ENCODE measurements at regions not wholly inside any gene's neighbourhood (a gene's known extent, or its start where the extent isn't known, plus 50 kb on each side); places are given as distances from the start of the nearest gene placed in this dataset.
"Not testable (repeated sequence)": the region's sequence is repeated elsewhere in the genome, so short reads cannot be mapped to it uniquely, and the experiment has no call there.

GRCh38 chr9:28365020-28365640 lies 791.8 kb upstream of the C9orf72 start:
- peak; percentile 3 for DNase-seq

DNA sequence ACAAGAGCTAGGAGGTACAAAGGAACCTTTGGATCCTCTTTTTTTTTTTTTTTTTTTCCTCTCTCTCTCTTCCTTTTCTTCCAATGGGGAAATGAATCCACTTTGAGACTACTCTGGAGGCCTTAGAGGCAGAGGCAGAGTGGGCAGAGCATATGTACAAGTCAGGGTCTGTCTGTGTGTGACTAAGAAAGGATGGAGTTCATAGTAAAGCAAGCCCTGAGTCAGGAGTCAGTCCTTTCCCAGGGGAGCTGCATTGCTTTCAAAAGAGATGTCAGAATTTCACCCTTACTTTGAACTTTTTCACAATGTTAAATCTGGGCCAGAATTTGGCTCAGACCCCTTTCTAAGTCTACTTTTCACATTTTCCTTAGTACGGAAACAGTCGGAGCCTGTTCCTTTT lies 792.4 kb upstream of the C9orf72 start:
- DNase-seq = no peak

DNA sequence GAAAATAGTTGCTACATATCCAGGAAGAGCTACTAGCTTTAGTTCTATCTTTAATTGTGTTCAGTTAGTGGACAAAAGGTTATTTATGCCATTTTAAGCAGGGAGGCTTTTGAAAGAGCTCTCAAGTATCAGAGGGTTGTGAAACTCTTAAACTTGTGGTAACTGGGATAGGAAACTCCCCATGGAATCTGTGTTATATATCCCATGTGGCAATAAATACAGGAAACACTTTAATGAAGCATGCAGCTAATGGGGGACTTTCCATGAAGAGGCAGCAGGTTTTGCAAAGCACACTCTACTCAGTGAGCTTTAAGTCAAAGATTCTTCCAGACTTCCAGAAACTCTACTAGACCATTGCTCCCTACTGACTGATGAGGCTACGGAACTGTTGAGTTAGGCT lies 805.0 kb upstream of the C9orf72 start:
- no peak for DNase-seq

- no peak for DNase-seq
These were observed 805.8 kb upstream of the C9orf72 start for GRCh38 chr9:28379082-28379481.

DNA sequence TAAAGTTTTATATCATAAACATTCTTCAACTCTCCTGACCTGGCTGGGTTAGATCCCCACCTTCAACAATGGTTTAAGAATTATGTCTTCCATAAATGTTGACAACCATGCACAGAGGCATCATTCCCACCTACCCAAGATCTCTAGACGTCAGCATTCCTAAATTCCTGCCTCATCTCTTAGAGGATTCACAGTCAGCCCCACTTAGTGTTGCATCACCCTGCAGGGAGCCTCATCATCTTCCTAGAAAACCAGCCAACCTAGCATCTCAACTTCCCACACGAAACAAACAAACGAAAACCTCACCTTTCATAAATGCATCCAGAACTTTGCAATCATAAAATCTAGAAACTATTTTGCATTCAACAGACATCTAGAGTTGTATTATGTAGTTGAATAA lies 816.1 kb upstream of the C9orf72 start:
- DNase-seq = no peak

DNA sequence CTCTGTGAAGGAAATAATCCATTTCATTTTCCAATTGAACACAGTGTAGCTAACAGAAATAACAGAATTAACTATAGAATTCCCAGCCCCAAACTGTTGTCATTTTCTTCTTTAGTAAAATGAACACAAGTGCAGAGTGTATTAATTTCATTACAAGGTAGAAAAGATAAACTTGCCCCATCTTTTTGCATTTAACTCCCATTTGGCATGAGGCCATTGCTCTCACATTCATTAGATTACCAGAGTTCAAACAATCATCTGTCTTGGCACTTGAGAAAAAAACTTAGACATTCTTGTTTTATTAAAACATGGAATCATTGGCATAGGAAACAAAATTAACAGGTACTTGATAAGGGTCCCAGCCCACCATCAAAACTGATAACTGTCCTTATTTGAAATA lies 821.5 kb upstream of the C9orf72 start:
- no peak for DNase-seq

- DNase-seq = no peak
These were observed 822.8 kb upstream of the C9orf72 start for GRCh38 chr9:28396058-28396457.

GRCh38 chr9:28407351-28407750 lies 834.1 kb upstream of the C9orf72 start:
- no peak for DNase-seq

DNA sequence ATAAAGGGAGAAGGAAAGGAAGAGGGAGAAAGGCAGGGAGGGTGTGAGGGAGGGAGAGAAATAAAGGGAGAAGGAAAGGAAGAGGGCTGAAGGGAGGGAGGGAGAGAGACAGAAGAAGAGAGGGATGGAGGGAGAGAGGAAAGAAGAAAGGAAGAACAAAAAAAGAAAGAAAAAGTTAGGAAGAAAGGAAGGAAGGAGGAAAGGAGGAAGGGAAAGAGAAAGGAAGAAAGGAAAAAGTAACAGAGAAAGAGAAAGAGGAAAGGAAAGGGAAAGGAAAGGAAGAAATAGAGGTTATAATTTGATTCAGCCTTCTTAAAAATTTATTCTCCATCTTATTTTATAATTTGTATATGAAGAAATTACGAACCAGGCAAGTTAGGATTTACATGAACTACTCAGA lies 836.6 kb upstream of the C9orf72 start:
- no peak for DNase-seq

DNA sequence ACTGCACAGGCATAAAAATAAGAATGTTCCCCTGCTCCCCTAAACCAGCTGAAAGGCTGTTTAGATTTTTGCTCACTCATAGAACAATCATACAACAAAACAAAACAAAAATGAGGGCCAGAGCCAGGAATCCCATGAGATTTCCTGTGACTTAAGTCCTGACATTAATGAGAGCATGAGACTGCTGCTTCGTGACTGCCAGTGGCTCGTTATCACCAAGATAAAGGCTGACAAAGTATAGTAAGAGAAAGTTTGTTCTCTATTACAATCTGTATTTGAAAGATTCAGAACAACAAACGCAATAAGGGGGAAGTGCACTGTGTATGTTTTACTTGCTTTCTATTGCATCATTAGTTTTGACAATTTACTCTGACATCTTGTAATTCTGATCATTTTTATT lies 837.1 kb upstream of the C9orf72 start:
- DNase-seq = peak; percentile 93

GRCh38 chr9:28413471-28413870 lies 840.2 kb upstream of the C9orf72 start:
- DNase-seq = no peak

GRCh38 chr9:28423255-28423654 lies 850.0 kb upstream of the C9orf72 start:
- no peak for DNase-seq

DNA sequence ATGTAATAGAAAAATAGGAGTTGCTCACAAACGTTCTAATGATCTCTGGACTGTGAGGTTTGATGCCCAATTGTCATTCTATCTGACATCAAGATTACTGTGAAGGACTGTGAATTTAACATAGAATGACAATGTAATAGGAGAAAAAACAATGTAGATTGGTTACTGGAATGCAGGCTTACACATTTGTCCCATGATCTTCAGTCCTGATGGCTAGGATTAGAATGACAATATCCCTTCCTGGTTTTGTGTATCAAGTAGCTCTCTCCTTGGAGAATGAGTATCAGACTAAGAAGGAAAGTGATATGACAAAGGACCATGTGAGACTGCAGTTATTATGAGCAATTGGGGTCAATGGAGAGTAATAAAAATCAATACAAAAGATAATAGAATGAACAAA lies 862.2 kb upstream of the C9orf72 start:
- DNase-seq = no peak

- no peak for DNase-seq
These were observed 866.4 kb upstream of the C9orf72 start for GRCh38 chr9:28439688-28440087.

DNA sequence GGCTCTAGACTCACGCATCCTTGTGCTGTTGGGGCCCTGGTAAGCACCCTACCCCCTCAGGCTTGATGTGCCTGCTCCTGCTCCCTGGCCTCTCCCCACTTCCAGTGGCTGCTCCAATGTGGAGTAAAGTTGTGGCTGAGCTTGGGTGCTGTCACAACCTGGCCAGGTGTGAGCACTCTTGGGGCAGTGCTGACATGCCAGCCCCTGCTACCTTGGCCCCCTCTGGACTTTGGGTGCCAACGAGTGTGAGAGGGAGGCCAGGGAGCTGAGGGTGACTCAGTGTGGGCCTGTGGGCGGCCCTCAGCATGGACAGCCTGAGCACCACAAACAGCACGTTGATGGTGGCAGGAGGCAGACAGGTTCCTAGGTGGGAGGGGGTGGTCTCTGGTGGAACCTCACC lies 870.2 kb upstream of the C9orf72 start:
- DNase-seq = no peak

- DNase-seq = no peak
These were observed 871.4 kb upstream of the C9orf72 start for GRCh38 chr9:28444637-28445036.

DNA sequence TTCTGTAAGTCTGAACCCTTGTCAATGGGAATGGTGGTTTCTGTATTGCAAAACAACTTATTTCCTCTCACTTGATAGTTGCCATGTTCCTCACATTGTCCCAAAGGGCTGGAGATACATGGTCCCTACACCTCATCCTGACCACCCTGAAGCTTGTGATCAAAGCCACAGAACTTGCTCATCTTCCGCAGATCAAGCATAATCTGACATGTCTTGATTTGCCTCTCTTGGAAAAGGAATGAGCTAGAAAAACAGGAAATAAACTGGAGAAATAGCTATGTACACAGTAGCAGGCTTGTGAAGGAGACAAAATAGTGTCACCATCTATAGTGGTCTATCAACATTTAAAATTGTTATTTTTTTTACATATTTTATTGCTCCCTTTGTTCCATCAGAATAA lies 871.9 kb upstream of the C9orf72 start:
- no peak for DNase-seq

GRCh38 chr9:28453918-28454317 lies 880.6 kb upstream of the C9orf72 start:
- no peak for DNase-seq

DNA sequence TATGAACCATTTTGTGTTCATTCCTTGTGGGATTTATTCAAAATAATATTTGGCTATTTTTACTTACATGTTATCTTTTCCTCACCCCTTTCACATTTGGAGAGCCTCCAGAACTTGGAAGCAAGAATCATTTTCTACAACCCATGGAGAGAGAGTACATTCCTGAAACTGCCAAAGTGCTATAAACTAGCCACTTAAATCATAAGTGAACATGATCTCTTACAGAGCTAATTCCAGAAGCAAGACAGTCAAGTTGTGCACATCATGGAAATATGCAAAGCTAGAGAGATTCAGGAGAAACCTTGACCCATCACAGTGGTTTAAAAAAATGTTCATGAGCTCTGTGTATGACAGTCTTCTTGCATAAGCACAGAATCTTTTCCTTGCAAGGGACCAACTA lies 883.6 kb upstream of the C9orf72 start:
- no peak for DNase-seq

- DNase-seq = no peak
These were observed 891.4 kb upstream of the C9orf72 start for GRCh38 chr9:28464481-28465216.

GRCh38 chr9:28471261-28471660 lies 898.0 kb upstream of the C9orf72 start:
- DNase-seq = no peak

DNA sequence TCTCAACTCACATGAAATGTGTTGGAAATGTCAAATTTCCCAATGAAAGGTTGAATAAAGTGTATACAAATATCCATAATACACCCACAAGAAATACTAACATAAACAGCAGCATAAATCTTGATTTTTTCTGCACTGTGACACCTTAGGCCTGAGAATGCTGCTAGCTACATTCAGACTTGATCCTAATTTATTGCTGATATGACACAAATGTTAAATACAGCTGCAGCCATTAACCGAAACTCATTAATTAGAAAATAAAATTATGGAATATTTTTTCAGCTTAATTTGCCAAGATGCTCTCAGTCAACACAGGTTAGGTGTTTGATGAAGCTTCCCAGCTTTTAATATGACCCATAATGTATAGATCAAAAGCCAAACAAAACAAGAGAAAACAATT lies 914.3 kb upstream of the C9orf72 start:
- DNase-seq = no peak

DNA sequence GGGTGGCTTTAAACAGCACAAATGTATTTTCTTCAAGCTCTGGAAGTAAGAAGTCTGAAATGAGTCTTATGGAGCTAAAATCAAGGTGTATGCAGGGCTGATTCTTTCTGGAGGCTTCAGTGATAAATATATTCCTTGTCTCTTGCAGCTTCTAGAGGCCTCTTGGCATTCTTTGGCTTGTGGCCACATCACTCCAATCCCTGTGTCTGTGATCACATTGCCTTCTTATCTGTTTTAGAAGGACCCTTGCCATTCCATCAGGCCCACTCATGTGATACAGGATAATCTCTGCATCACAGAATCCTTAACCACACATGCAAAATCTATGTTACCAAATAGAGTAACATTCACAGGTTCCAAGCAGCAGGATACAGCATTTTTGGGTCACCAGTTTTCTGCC lies 917.8 kb upstream of the C9orf72 start:
- no peak for DNase-seq

GRCh38 chr9:28498168-28498567 lies 924.9 kb upstream of the C9orf72 start:
- DNase-seq = not testable (repeated sequence)

- DNase-seq = no peak
These were observed 928.9 kb upstream of the C9orf72 start for GRCh38 chr9:28502189-28502588.
